ENCODE measurements at regions not wholly inside any gene's neighbourhood (a gene's known extent, or its start where the extent isn't known, plus 50 kb on each side); places are given as distances from the start of the nearest gene placed in this dataset.

- no peak for TF ChIP-seq CTCF (IDR thresholded peaks at IDR 0.05; ENCODE audit: insufficient read depth, low read depth, low read length)
- TF ChIP-seq EZH2 (IDR thresholded peaks at IDR 0.05; ENCODE audit: insufficient read depth, low read length): no peak
Measured at GRCh38 chr4:153966641-153967040, 177.8 kb upstream of the SFRP2 start.
